OCI-LY1 (cell line): ENCODE measurements at regions not wholly inside any gene's neighbourhood (a gene's known extent, or its start where the extent isn't known, plus 50 kb on each side); places are given as distances from the start of the nearest gene placed in this dataset.

Source experiments
- EZH2 ChIP-seq: fragments of 200-600 bp; sonication (generic), shearing (Covaris generic); IDR thresholded peaks from 2 replicates; pipeline ENCODE4 v1.8.0; 2017; ENCODE audit warnings: borderline replicate concordance, mixed run types, mild to moderate bottlenecking, antibody characterized with exemption, low read length, moderate library complexity, mixed read lengths
- TF ChIP-seq, protein P1 (sequence below): fragments of 200-600 bp; sonication (generic), shearing (Covaris generic); IDR thresholded peaks from 2 replicates; pipeline ENCODE4 v1.5.1; 2017; ENCODE audit warnings: mild to moderate bottlenecking, antibody characterized with exemption, low read length, moderate library complexity, mixed read lengths

DNA sequence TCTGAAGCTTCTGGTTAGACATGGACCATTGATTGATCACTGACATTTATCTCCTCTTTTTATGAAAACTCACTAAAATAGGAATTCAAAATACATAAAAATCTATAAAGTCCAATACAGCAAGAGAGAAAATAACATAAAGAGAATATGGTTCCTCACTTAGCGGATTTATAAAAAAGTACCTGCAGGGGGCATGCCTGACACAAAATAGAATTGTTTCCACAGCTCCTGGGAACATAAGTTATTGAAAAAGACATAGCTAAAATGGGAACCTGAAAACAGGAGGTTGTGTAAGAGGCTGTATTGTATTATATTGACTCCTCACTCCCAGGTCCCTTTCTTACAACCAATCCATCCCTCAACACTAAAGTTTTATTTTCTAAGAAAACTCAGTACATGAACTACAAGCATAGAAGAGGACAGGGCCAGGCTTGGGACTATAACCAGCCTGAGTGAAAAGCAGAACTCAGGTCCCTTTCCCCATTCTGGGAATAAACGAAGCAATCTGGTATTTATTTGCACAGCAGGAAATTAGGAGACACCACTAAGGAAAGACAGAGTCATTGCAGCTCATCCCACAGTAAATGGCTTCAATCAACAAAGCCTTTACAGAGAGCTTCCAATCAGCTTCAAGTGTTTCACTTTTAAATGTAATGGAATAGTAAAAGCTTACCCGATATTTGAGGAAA lies 121.1 kb upstream of the NDST4 start:
- TF ChIP-seq, protein P1, sequence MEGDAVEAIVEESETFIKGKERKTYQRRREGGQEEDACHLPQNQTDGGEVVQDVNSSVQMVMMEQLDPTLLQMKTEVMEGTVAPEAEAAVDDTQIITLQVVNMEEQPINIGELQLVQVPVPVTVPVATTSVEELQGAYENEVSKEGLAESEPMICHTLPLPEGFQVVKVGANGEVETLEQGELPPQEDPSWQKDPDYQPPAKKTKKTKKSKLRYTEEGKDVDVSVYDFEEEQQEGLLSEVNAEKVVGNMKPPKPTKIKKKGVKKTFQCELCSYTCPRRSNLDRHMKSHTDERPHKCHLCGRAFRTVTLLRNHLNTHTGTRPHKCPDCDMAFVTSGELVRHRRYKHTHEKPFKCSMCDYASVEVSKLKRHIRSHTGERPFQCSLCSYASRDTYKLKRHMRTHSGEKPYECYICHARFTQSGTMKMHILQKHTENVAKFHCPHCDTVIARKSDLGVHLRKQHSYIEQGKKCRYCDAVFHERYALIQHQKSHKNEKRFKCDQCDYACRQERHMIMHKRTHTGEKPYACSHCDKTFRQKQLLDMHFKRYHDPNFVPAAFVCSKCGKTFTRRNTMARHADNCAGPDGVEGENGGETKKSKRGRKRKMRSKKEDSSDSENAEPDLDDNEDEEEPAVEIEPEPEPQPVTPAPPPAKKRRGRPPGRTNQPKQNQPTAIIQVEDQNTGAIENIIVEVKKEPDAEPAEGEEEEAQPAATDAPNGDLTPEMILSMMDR, result peak; percentile 59
- no peak for TF ChIP-seq EZH2
